GM12874 (cell line): ENCODE measurements at regions not wholly inside any gene's neighbourhood (a gene's known extent, or its start where the extent isn't known, plus 50 kb on each side); places are given as distances from the start of the nearest gene placed in this dataset.

Experiments
- CTCF ChIP-seq: IDR thresholded peaks from 2 replicates; pipeline ENCODE4 v1.5.1; 2011; ENCODE audit warnings: low read depth, mild to moderate bottlenecking, control low read depth, low read length, moderate library complexity; ENCODE audit not compliant: insufficient read depth

GRCh38 chr9:88799541-88800328 lies 191.5 kb upstream of the S1PR3 start:
- TF ChIP-seq CTCF, result no peak

- TF ChIP-seq CTCF, result no peak
Observed at GRCh38 chr9:88800329-88800682, 191.0 kb upstream of the S1PR3 start.

- TF ChIP-seq CTCF, result no peak
Observed at GRCh38 chr9:88801214-88801796, 190.0 kb upstream of the S1PR3 start.

- TF ChIP-seq CTCF, result no peak
Observed at GRCh38 chr9:88802533-88802932, 188.7 kb upstream of the S1PR3 start.

GRCh38 chr9:88803546-88804253 lies 187.6 kb upstream of the S1PR3 start:
- no peak for TF ChIP-seq CTCF

- TF ChIP-seq CTCF, result no peak
Observed at GRCh38 chr9:88804254-88804596, 187.0 kb upstream of the S1PR3 start.

- TF ChIP-seq CTCF, result no peak
Observed at GRCh38 chr9:88805217-88805943, 185.9 kb upstream of the S1PR3 start.
